SK-N-SH treated with all-trans-retinoic acid at 6 μM for 48 hours (cell line): ENCODE measurements at regions not wholly inside any gene's neighbourhood (a gene's known extent, or its start where the extent isn't known, plus 50 kb on each side); places are given as distances from the start of the nearest gene placed in this dataset.

Experiments
- ATAC-seq: fragments of 200-7000 bp; cut with Tn5 transposase; 3 replicates; pipeline ENCODE4 v1.9.1; 2020; ENCODE audit warnings: mild to moderate bottlenecking, moderate library complexity
- ARNTL ChIP-seq: fragments of 450-650 bp; formaldehyde crosslinking; IDR thresholded peaks from 2 replicates; pipeline ENCODE4 v1.5.0; 2020; ENCODE audit warnings: low read depth, mild to moderate bottlenecking, moderate library complexity, borderline replicate concordance
- BACH2 ChIP-seq: fragments of 250-450 bp; sonication (Bioruptor Pico); IDR thresholded peaks from 2 replicates; pipeline ENCODE4 v1.9.0; 2021; ENCODE audit warnings: mild to moderate bottlenecking, borderline replicate concordance
- CSDC2 ChIP-seq: fragments of 250-450 bp; sonication (Bioruptor Pico); IDR thresholded peaks from 2 replicates; pipeline ENCODE4 v1.5.0; 2020; ENCODE audit warnings: mild to moderate bottlenecking, moderate library complexity
- ESRRG ChIP-seq: fragments of 250-450 bp; sonication (Bioruptor Pico); IDR thresholded peaks from 2 replicates; pipeline ENCODE4 v1.6.1; 2021; ENCODE audit warnings: mild to moderate bottlenecking
- GLIS3 ChIP-seq: fragments of 250-450 bp; sonication (Bioruptor Pico); IDR thresholded peaks from 2 replicates; pipeline ENCODE4 v1.5.0; 2020; ENCODE audit warnings: mild to moderate bottlenecking, moderate library complexity
- ISL1 ChIP-seq: fragments of 250-450 bp; sonication (Bioruptor Pico); IDR thresholded peaks from 2 replicates; pipeline ENCODE4 v2.1.2; 2022; ENCODE audit warnings: mild to moderate bottlenecking, moderate library complexity
- PPARA ChIP-seq: fragments of 250-450 bp; sonication (Bioruptor Pico); IDR thresholded peaks from 2 replicates; pipeline ENCODE4 v1.5.0; 2020; ENCODE audit warnings: mild to moderate bottlenecking, borderline replicate concordance
- RARB ChIP-seq: fragments of 250-450 bp; sonication (Bioruptor Pico); IDR thresholded peaks from 2 replicates; pipeline ENCODE4 v1.8.0; 2021; ENCODE audit warnings: mild to moderate bottlenecking, moderate library complexity
- SNAI2 ChIP-seq: fragments of 250-450 bp; sonication (Bioruptor Pico); IDR thresholded peaks from 2 replicates; pipeline ENCODE4 v1.5.0; 2020; ENCODE audit warnings: mild to moderate bottlenecking, moderate library complexity
- TCF4 ChIP-seq: fragments of 250-450 bp; sonication (Bioruptor Pico); IDR thresholded peaks from 2 replicates; pipeline ENCODE4 v1.8.0; 2021; ENCODE audit warnings: mild to moderate bottlenecking, moderate library complexity, borderline replicate concordance
- TOX ChIP-seq: fragments of 250-450 bp; sonication (Bioruptor Pico); IDR thresholded peaks from 2 replicates; pipeline ENCODE4 v1.8.0; 2021; ENCODE audit warnings: mild to moderate bottlenecking, moderate library complexity, borderline replicate concordance
- ZC3H10 ChIP-seq: fragments of 250-450 bp; sonication (Bioruptor Pico); IDR thresholded peaks from 2 replicates; pipeline ENCODE4 v1.5.1; 2021; ENCODE audit warnings: mild to moderate bottlenecking, moderate library complexity
- ZFP3 ChIP-seq: fragments of 250-450 bp; sonication (Bioruptor Pico); IDR thresholded peaks from 2 replicates; pipeline ENCODE4 v1.5.0; 2020; ENCODE audit warnings: mild to moderate bottlenecking, moderate library complexity
- ZFP30 ChIP-seq: fragments of 450-650 bp; formaldehyde crosslinking; IDR thresholded peaks from 2 replicates; pipeline ENCODE4 v1.5.0; 2022; ENCODE audit warnings: mild to moderate bottlenecking, moderate library complexity
- ZNF70 ChIP-seq: fragments of 450-650 bp; formaldehyde crosslinking; IDR thresholded peaks from 2 replicates; pipeline ENCODE4 v1.5.0; 2020; ENCODE audit warnings: mild to moderate bottlenecking, moderate library complexity
- ZNF8 ChIP-seq: fragments of 450-650 bp; formaldehyde crosslinking; IDR thresholded peaks from 2 replicates; pipeline ENCODE4 v1.5.0; 2020; ENCODE audit warnings: mild to moderate bottlenecking, moderate library complexity
- TF ChIP-seq, protein P1 (sequence below): fragments of 250-450 bp; sonication (Bioruptor Pico); IDR thresholded peaks from 2 replicates; pipeline ENCODE4 v1.5.1; 2021; ENCODE audit warnings: mild to moderate bottlenecking, moderate library complexity
- TF ChIP-seq, protein P2 (sequence below): fragments of 250-450 bp; sonication (Bioruptor Pico); IDR thresholded peaks from 2 replicates; pipeline ENCODE4 v1.8.0; 2020; ENCODE audit warnings: mild to moderate bottlenecking, moderate library complexity, borderline replicate concordance
- TF ChIP-seq, protein P3 (sequence below): fragments of 250-450 bp; sonication (Bioruptor Pico); IDR thresholded peaks from 2 replicates; pipeline ENCODE4 v1.8.0; 2021; ENCODE audit warnings: low read depth, mild to moderate bottlenecking, moderate library complexity, borderline replicate concordance
- TF ChIP-seq, protein P4 (sequence below): fragments of 250-450 bp; sonication (Bioruptor Pico); IDR thresholded peaks from 2 replicates; pipeline ENCODE4 v1.5.0; 2020; ENCODE audit warnings: mild to moderate bottlenecking, moderate library complexity
- TF ChIP-seq, protein P5 (sequence below): fragments of 250-450 bp; sonication (Bioruptor Pico); IDR thresholded peaks from 2 replicates; pipeline ENCODE4 v1.5.1; 2020; ENCODE audit warnings: low read depth, mild to moderate bottlenecking, moderate library complexity

DNA sequence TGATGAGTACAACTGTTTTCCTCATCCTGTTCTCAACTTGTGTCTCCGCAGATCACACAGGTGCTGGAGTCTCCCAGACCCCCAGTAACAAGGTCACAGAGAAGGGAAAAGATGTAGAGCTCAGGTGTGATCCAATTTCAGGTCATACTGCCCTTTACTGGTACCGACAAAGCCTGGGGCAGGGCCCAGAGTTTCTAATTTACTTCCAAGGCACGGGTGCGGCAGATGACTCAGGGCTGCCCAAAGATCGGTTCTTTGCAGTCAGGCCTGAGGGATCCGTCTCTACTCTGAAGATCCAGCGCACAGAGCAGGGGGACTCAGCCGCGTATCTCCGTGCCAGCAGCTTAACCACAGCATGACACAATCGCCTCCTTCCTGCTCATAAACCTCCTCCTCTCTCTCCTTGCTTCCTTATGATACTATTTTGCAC, 126.7 kb upstream of the PRSS58 start:
- no peak for ATAC-seq
- TF ChIP-seq ARNTL: no peak
- TF ChIP-seq, protein P1, sequence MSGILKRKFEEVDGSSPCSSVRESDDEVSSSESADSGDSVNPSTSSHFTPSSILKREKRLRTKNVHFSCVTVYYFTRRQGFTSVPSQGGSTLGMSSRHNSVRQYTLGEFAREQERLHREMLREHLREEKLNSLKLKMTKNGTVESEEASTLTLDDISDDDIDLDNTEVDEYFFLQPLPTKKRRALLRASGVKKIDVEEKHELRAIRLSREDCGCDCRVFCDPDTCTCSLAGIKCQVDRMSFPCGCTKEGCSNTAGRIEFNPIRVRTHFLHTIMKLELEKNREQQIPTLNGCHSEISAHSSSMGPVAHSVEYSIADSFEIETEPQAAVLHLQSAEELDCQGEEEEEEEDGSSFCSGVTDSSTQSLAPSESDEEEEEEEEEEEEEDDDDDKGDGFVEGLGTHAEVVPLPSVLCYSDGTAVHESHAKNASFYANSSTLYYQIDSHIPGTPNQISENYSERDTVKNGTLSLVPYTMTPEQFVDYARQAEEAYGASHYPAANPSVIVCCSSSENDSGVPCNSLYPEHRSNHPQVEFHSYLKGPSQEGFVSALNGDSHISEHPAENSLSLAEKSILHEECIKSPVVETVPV: no peak
- no peak for TF ChIP-seq BACH2
- no peak for TF ChIP-seq ZNF70
- TF ChIP-seq RARB: no peak

DNA sequence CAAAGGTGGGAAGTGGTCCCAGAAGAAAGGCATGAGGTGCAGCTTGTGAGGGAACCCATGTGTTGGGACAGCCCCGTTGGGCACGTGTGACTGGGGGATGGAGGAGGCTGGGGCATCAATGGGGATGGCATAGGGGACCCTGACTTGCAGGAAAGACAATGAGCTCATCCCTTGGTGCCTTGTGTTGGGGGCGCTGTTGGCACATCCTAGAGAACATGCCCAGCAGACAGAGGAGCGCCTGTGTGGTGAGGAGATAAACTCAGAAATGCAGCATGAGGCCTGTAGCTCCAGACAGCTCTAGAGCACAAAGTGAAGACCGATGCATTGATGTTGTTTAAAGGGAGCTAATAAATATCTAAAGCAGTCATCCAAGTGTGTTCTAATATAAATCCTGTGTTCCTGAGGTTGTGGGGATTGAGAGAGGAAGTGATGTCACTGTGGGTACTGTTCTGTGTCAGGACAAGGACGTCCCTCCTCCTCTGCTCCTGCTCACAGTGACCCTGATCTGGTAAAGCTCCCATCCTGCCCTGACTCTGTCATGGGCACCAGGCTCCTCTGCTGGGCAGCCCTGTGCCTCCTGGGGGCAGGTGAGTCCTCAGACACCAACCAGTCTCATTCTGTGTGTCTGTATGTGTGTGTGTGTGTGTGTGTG, 126.1 kb upstream of the PRSS58 start:
- no peak for ATAC-seq
- TF ChIP-seq PPARA (CRISPR knock-in tag) (no peak), SNAI2 (no peak), ZNF8 (CRISPR knock-in tag) (no peak), RARB (no peak), ESRRG (CRISPR knock-in tag) (no peak), TCF4 (CRISPR knock-in tag) (no peak), ZC3H10 (CRISPR knock-in tag) (no peak), BACH2 (no peak), GLIS3 (CRISPR knock-in tag) (no peak), ZNF70 (no peak), CSDC2 (no peak), TOX (CRISPR knock-in tag) (no peak), ARNTL (no peak), ZFP3 (no peak)
- TF ChIP-seq, protein P1: no peak
- TF ChIP-seq, protein P2, sequence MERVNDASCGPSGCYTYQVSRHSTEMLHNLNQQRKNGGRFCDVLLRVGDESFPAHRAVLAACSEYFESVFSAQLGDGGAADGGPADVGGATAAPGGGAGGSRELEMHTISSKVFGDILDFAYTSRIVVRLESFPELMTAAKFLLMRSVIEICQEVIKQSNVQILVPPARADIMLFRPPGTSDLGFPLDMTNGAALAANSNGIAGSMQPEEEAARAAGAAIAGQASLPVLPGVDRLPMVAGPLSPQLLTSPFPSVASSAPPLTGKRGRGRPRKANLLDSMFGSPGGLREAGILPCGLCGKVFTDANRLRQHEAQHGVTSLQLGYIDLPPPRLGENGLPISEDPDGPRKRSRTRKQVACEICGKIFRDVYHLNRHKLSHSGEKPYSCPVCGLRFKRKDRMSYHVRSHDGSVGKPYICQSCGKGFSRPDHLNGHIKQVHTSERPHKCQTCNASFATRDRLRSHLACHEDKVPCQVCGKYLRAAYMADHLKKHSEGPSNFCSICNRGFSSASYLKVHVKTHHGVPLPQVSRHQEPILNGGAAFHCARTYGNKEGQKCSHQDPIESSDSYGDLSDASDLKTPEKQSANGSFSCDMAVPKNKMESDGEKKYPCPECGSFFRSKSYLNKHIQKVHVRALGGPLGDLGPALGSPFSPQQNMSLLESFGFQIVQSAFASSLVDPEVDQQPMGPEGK (CRISPR knock-in tag): no peak
- TF ChIP-seq, protein P3, sequence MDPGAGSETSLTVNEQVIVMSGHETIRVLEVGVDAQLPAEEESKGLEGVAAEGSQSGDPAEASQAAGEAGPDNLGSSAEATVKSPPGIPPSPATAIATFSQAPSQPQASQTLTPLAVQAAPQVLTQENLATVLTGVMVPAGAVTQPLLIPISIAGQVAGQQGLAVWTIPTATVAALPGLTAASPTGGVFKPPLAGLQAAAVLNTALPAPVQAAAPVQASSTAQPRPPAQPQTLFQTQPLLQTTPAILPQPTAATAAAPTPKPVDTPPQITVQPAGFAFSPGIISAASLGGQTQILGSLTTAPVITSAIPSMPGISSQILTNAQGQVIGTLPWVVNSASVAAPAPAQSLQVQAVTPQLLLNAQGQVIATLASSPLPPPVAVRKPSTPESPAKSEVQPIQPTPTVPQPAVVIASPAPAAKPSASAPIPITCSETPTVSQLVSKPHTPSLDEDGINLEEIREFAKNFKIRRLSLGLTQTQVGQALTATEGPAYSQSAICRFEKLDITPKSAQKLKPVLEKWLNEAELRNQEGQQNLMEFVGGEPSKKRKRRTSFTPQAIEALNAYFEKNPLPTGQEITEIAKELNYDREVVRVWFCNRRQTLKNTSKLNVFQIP (CRISPR knock-in tag): no peak
- TF ChIP-seq, protein P4, sequence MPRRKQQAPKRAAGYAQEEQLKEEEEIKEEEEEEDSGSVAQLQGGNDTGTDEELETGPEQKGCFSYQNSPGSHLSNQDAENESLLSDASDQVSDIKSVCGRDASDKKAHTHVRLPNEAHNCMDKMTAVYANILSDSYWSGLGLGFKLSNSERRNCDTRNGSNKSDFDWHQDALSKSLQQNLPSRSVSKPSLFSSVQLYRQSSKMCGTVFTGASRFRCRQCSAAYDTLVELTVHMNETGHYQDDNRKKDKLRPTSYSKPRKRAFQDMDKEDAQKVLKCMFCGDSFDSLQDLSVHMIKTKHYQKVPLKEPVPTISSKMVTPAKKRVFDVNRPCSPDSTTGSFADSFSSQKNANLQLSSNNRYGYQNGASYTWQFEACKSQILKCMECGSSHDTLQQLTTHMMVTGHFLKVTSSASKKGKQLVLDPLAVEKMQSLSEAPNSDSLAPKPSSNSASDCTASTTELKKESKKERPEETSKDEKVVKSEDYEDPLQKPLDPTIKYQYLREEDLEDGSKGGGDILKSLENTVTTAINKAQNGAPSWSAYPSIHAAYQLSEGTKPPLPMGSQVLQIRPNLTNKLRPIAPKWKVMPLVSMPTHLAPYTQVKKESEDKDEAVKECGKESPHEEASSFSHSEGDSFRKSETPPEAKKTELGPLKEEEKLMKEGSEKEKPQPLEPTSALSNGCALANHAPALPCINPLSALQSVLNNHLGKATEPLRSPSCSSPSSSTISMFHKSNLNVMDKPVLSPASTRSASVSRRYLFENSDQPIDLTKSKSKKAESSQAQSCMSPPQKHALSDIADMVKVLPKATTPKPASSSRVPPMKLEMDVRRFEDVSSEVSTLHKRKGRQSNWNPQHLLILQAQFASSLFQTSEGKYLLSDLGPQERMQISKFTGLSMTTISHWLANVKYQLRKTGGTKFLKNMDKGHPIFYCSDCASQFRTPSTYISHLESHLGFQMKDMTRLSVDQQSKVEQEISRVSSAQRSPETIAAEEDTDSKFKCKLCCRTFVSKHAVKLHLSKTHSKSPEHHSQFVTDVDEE (CRISPR knock-in tag): no peak
- TF ChIP-seq, protein P5, sequence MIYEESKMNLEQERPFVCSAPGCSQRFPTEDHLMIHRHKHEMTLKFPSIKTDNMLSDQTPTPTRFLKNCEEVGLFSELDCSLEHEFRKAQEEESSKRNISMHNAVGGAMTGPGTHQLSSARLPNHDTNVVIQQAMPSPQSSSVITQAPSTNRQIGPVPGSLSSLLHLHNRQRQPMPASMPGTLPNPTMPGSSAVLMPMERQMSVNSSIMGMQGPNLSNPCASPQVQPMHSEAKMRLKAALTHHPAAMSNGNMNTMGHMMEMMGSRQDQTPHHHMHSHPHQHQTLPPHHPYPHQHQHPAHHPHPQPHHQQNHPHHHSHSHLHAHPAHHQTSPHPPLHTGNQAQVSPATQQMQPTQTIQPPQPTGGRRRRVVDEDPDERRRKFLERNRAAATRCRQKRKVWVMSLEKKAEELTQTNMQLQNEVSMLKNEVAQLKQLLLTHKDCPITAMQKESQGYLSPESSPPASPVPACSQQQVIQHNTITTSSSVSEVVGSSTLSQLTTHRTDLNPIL (CRISPR knock-in tag): no peak

DNA sequence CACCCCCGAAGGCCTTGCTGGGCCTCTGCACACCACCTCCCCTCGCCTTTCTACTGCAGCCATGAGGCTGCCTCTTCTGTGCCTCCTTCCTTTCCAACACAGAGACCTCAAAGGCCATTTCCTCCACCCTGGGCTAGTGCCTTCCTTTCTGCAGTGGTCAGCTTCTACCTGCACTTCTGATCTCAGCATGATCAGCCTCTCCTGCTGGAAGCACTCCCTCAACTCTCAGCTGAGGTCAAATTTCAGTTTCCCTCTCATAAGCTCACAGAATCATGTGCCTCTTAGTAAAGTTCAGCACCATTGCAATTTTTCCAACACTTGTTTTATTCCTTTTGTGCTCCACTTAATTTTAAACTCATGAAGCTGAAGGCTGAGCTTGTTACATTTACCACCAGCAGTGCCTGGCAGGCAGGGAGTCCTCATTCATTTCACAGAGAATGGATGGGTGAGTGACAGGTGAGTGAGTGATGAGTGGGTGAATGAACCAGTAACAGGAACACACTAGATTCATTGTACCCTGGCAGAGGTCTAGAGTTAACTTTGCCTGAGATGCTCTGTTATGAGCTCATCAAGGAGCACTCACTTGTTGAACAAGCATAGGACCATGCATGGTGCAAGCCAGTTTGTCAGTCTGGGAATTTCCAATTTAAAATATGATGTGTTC, 124.0 kb upstream of the PRSS58 start:
- ATAC-seq: no peak
- no peak for TF ChIP-seq ZC3H10 (CRISPR knock-in tag)
- no peak for TF ChIP-seq ZFP3
- TF ChIP-seq TCF4 (CRISPR knock-in tag): no peak
- no peak for TF ChIP-seq ZFP30 (CRISPR knock-in tag)
- no peak for TF ChIP-seq SNAI2
- no peak for TF ChIP-seq ISL1 (CRISPR knock-in tag)
- no peak for TF ChIP-seq ZNF70
- TF ChIP-seq, protein P4 (CRISPR knock-in tag): no peak
- no peak for TF ChIP-seq GLIS3 (CRISPR knock-in tag)
- TF ChIP-seq BACH2: no peak
- TF ChIP-seq CSDC2: no peak
- TF ChIP-seq, protein P1: no peak
